Endothelial cell of hepatic sinusoid (primary cell): ENCODE measurements at regions not wholly inside any gene's neighbourhood (a gene's known extent, or its start where the extent isn't known, plus 50 kb on each side); places are given as distances from the start of the nearest gene placed in this dataset.
"Not testable (repeated sequence)": the region's sequence is repeated elsewhere in the genome, so short reads cannot be mapped to it uniquely, and the experiment has no call there.

Experiments used
- in situ Hi-C: cut with HindIII; loops from 2 replicates; pipeline ENCODE4 v1.10.0; 2017; ENCODE audit warnings: low sequenced_read_pairs

- in situ Hi-C loops, result no loop called here
Measured at GRCh38 chr5:68070591-68071281, 144.8 kb upstream of the PIK3R1 start.

GRCh38 chr5:68067976-68068603 is 147.5 kb upstream of the PIK3R1 start:
- in situ Hi-C loops, result loop anchor here (5.0 kb wide), 1 partner anchor 86 kb away; no protein-coding TSS in a partner anchor

- in situ Hi-C loops, result loop anchor here (5.0 kb wide), 1 partner anchor 85 kb away; no protein-coding TSS in a partner anchor
Measured at GRCh38 chr5:68067291-68067690, 148.3 kb upstream of the PIK3R1 start.

GRCh38 chr5:68066277-68066955 is 149.1 kb upstream of the PIK3R1 start:
- in situ Hi-C loops, result loop anchor here (5.0 kb wide), 1 partner anchor 84 kb away; no protein-coding TSS in a partner anchor

- in situ Hi-C loops, result loop anchor here (5.0 kb wide), 1 partner anchor 83 kb away; no protein-coding TSS in a partner anchor
Measured at GRCh38 chr5:68065321-68065720, 150.2 kb upstream of the PIK3R1 start.

GRCh38 chr5:68060382-68060781 is 155.2 kb upstream of the PIK3R1 start:
- in situ Hi-C loops, result no loop called here

GRCh38 chr5:68057191-68057590 is 158.4 kb upstream of the PIK3R1 start:
- in situ Hi-C loops, result no loop called here

- in situ Hi-C loops, result no loop called here
Measured at GRCh38 chr5:68055686-68056085, 159.9 kb upstream of the PIK3R1 start.

- in situ Hi-C loops, result no loop called here
Measured at GRCh38 chr5:68054638-68055037, 160.9 kb upstream of the PIK3R1 start.

GRCh38 chr5:68053202-68053601 is 162.4 kb upstream of the PIK3R1 start:
- in situ Hi-C loops, result no loop called here

GRCh38 chr5:68049053-68049713 is 166.4 kb upstream of the PIK3R1 start:
- in situ Hi-C loops, result no loop called here

GRCh38 chr5:68048516-68048915 is 167.0 kb upstream of the PIK3R1 start:
- in situ Hi-C loops, result no loop called here

- in situ Hi-C loops, result not testable (repeated sequence)
Measured at GRCh38 chr5:68048054-68048453, 167.5 kb upstream of the PIK3R1 start.

- in situ Hi-C loops, result no loop called here
Measured at GRCh38 chr5:68047035-68047434, 168.5 kb upstream of the PIK3R1 start.

- in situ Hi-C loops, result no loop called here
Measured at GRCh38 chr5:68046445-68046844, 169.1 kb upstream of the PIK3R1 start.

GRCh38 chr5:68041293-68041692 is 174.3 kb upstream of the PIK3R1 start:
- in situ Hi-C loops, result no loop called here

GRCh38 chr5:68037546-68037945 is 178.0 kb upstream of the PIK3R1 start:
- in situ Hi-C loops, result no loop called here

- in situ Hi-C loops, result no loop called here
Measured at GRCh38 chr5:68033961-68034571, 181.5 kb upstream of the PIK3R1 start.

GRCh38 chr5:68033029-68033428 is 182.5 kb upstream of the PIK3R1 start:
- in situ Hi-C loops, result no loop called here

- in situ Hi-C loops, result no loop called here
Measured at GRCh38 chr5:68032216-68032762, 183.3 kb upstream of the PIK3R1 start.
